ENCODE measurements at regions not wholly inside any gene's neighbourhood (a gene's known extent, or its start where the extent isn't known, plus 50 kb on each side); places are given as distances from the start of the nearest gene placed in this dataset.

- DNase-seq (ENCODE audit: low read depth) = no peak
Observed at GRCh38 chr2:3138621-3139020, 239.0 kb downstream of the EIPR1 start.

- DNase-seq (ENCODE audit: low read depth) = no peak
Observed at GRCh38 chr2:3137651-3138300, 239.8 kb downstream of the EIPR1 start.

- DNase-seq (ENCODE audit: low read depth) = no peak
Observed at GRCh38 chr2:3135676-3136075, 241.9 kb downstream of the EIPR1 start.

- DNase-seq (ENCODE audit: low read depth) = no peak
Observed at GRCh38 chr2:3134026-3134571, 243.5 kb downstream of the EIPR1 start.

GRCh38 chr2:3132966-3133365, 244.7 kb downstream of the EIPR1 start:
- DNase-seq (ENCODE audit: low read depth) = no peak

- DNase-seq (ENCODE audit: low read depth) = no peak
Observed at GRCh38 chr2:3132466-3132865, 245.2 kb downstream of the EIPR1 start.

GRCh38 chr2:3131636-3132326, 245.8 kb downstream of the EIPR1 start:
- DNase-seq (ENCODE audit: low read depth) = no peak

GRCh38 chr2:3130889-3131635, 246.6 kb downstream of the EIPR1 start:
- DNase-seq (ENCODE audit: low read depth) = no peak

- no peak for DNase-seq (ENCODE audit: low read depth)
Observed at GRCh38 chr2:3130444-3130843, 247.2 kb downstream of the EIPR1 start.

GRCh38 chr2:3129867-3130266, 247.8 kb downstream of the EIPR1 start:
- no peak for DNase-seq (ENCODE audit: low read depth)

GRCh38 chr2:3128786-3129185, 248.8 kb downstream of the EIPR1 start:
- DNase-seq (ENCODE audit: low read depth) = no peak

- DNase-seq (ENCODE audit: low read depth) = no peak
Observed at GRCh38 chr2:3127710-3128109, 249.9 kb downstream of the EIPR1 start.

- no peak for DNase-seq (ENCODE audit: low read depth)
Observed at GRCh38 chr2:3126911-3127621, 250.6 kb downstream of the EIPR1 start.

GRCh38 chr2:3126171-3126910, 251.3 kb downstream of the EIPR1 start:
- no peak for DNase-seq (ENCODE audit: low read depth)

GRCh38 chr2:3125761-3126130, 251.9 kb downstream of the EIPR1 start:
- no peak for DNase-seq (ENCODE audit: low read depth)

GRCh38 chr2:3125001-3125760, 252.4 kb downstream of the EIPR1 start:
- DNase-seq (ENCODE audit: low read depth) = no peak

GRCh38 chr2:3122525-3122924, 255.1 kb downstream of the EIPR1 start:
- no peak for DNase-seq (ENCODE audit: low read depth)

- DNase-seq (ENCODE audit: low read depth) = no peak
Observed at GRCh38 chr2:3121601-3122000, 256.0 kb downstream of the EIPR1 start.

GRCh38 chr2:3117650-3118216, 259.9 kb downstream of the EIPR1 start:
- no peak for DNase-seq (ENCODE audit: low read depth)

GRCh38 chr2:3116371-3116770, 261.2 kb downstream of the EIPR1 start:
- DNase-seq (ENCODE audit: low read depth) = no peak
